Mesenchymal stem cell (in vitro differentiated cells and primary cell): ENCODE measurements at regions not wholly inside any gene's neighbourhood (a gene's known extent, or its start where the extent isn't known, plus 50 kb on each side); places are given as distances from the start of the nearest gene placed in this dataset.

Source experiments
- DNase-seq: peaks from one replicate; pipeline ENCODE4 v3.0.0-alpha.2; 2013
- H2AFZ ChIP-seq: one replicate; pipeline ENCODE4 v1.6.1; 2013; ENCODE audit warnings: low read depth, mild to moderate bottlenecking, control low read depth, inconsistent platforms, low read length, moderate library complexity
- H2AK5ac ChIP-seq: 2 replicates; pipeline ENCODE4 v1.6.1; 2013; ENCODE audit warnings: low read length, moderate library complexity, mild to moderate bottlenecking, inconsistent platforms; ENCODE audit not compliant: severe bottlenecking
- H2BK120ac ChIP-seq: one replicate; pipeline ENCODE4 v1.6.1; 2013; ENCODE audit warnings: low read depth, mild to moderate bottlenecking, inconsistent platforms, low read length, moderate library complexity
- H2BK12ac ChIP-seq, 2 experiments: one replicate each; pipeline ENCODE4 v1.6.1; 2013; ENCODE audit warnings: inconsistent platforms in 2 of 2, low read length in 2 of 2, mild to moderate bottlenecking in 2 of 2, moderate library complexity in 2 of 2, control low read depth in 1 of 2
- H2BK15ac ChIP-seq: one replicate; pipeline ENCODE4 v1.6.1; 2013; ENCODE audit warnings: mild to moderate bottlenecking, low read depth, inconsistent platforms; ENCODE audit not compliant: poor library complexity, severe bottlenecking
- H2BK5ac ChIP-seq: 2 replicates; pipeline ENCODE4 v1.6.1; 2013; ENCODE audit warnings: low read depth, mild to moderate bottlenecking, low read length, control low read depth, inconsistent platforms; ENCODE audit not compliant: poor library complexity, severe bottlenecking
- H3K14ac ChIP-seq, 2 experiments: one replicate each; pipeline ENCODE4 v1.6.1; 2013; ENCODE audit warnings: inconsistent platforms in 2 of 2, low read length in 2 of 2, control low read depth in 1 of 2, mild to moderate bottlenecking in 1 of 2, moderate library complexity in 1 of 2
- H3K18ac ChIP-seq, 2 experiments: one replicate each; pipeline ENCODE4 v1.6.1; 2013; ENCODE audit warnings: inconsistent platforms in 2 of 2, low read length in 2 of 2, control low read depth in 1 of 2, low read depth in 1 of 2, mild to moderate bottlenecking in 1 of 2
- H3K23ac ChIP-seq, 2 experiments: one replicate each; pipeline ENCODE4 v1.6.1; 2013; ENCODE audit warnings: inconsistent platforms in 2 of 2, low read length in 2 of 2, mild to moderate bottlenecking in 2 of 2, moderate library complexity in 2 of 2, control low read depth in 1 of 2
- H3K27ac ChIP-seq: 2 replicates; pipeline ENCODE4 v1.5.1; 2013; ENCODE audit warnings: mild to moderate bottlenecking, moderate library complexity, low read length, control low read depth, inconsistent platforms; ENCODE audit not compliant: poor library complexity, severe bottlenecking
- H3K27me3 ChIP-seq, 2 experiments: 2 replicates each; pipeline versions ENCODE4 v1.6.1 to v1.7.0; 2013; ENCODE audit warnings: low read length in 2 of 2, mild to moderate bottlenecking in 2 of 2, moderate library complexity in 2 of 2, control low read depth in 1 of 2, inconsistent platforms in 1 of 2; ENCODE audit not compliant: control insufficient read depth in 1 of 2, insufficient read depth in 1 of 2
- H3K36me3 ChIP-seq, 2 experiments: 2 replicates each; pipeline versions ENCODE4 v1.6.1 to v1.7.0; 2013; ENCODE audit warnings: low read length in 2 of 2, control low read depth in 1 of 2, inconsistent platforms in 1 of 2, low read depth in 1 of 2, mild to moderate bottlenecking in 1 of 2; ENCODE audit not compliant: insufficient read depth in 2 of 2, control insufficient read depth in 1 of 2
- H3K4ac ChIP-seq, 2 experiments: one replicate each; pipeline ENCODE4 v1.6.1; 2013; ENCODE audit warnings: inconsistent platforms in 2 of 2, low read length in 2 of 2, mild to moderate bottlenecking in 2 of 2, moderate library complexity in 2 of 2, control low read depth in 1 of 2, low read depth in 1 of 2
- H3K4me1 ChIP-seq: 2 replicates; pipeline ENCODE4 v1.6.1; 2013; ENCODE audit warnings: low read depth, low read length, control low read depth; ENCODE audit not compliant: control insufficient read depth, insufficient read depth
- H3K4me2 ChIP-seq: 2 replicates; pipeline ENCODE4 v1.6.1; 2013; ENCODE audit warnings: low read length, mild to moderate bottlenecking, inconsistent platforms; ENCODE audit not compliant: poor library complexity, severe bottlenecking
- H3K4me3 ChIP-seq, 2 experiments: 2 replicates each; pipeline versions ENCODE4 v1.5.1 to v1.7.0; 2013; ENCODE audit warnings: low read length in 2 of 2, mild to moderate bottlenecking in 2 of 2, control low read depth in 1 of 2, low read depth in 1 of 2; ENCODE audit not compliant: insufficient read depth in 1 of 2
- H3K79me1 ChIP-seq: replicated peaks from 2 replicates; pipeline ENCODE4 v1.6.1; 2013; ENCODE audit warnings: mild to moderate bottlenecking, control low read depth, low read length, inconsistent platforms; ENCODE audit not compliant: poor library complexity, severe bottlenecking
- H3K9ac ChIP-seq: 2 replicates; pipeline ENCODE4 v1.7.0; 2013; ENCODE audit warnings: mild to moderate bottlenecking, low read length, moderate library complexity
- H3K9me3 ChIP-seq: 2 replicates; pipeline ENCODE4 v1.7.0; 2013; ENCODE audit warnings: mild to moderate bottlenecking, low read length; ENCODE audit not compliant: control insufficient read depth
- H4K8ac ChIP-seq: one replicate; pipeline ENCODE4 v1.6.1; 2013; ENCODE audit warnings: inconsistent platforms, mild to moderate bottlenecking, low read length, moderate library complexity
- H4K91ac ChIP-seq: one replicate; pipeline ENCODE4 v1.6.1; 2013; ENCODE audit warnings: mild to moderate bottlenecking, low read length, inconsistent platforms
- WGBS: methylation state at CpG from one replicate; pipeline ENCODE4 v1.1.7; 2013; ENCODE audit warnings: mixed read lengths; 5-methylcytosine and 5-hydroxymethylcytosine counted together

DNA sequence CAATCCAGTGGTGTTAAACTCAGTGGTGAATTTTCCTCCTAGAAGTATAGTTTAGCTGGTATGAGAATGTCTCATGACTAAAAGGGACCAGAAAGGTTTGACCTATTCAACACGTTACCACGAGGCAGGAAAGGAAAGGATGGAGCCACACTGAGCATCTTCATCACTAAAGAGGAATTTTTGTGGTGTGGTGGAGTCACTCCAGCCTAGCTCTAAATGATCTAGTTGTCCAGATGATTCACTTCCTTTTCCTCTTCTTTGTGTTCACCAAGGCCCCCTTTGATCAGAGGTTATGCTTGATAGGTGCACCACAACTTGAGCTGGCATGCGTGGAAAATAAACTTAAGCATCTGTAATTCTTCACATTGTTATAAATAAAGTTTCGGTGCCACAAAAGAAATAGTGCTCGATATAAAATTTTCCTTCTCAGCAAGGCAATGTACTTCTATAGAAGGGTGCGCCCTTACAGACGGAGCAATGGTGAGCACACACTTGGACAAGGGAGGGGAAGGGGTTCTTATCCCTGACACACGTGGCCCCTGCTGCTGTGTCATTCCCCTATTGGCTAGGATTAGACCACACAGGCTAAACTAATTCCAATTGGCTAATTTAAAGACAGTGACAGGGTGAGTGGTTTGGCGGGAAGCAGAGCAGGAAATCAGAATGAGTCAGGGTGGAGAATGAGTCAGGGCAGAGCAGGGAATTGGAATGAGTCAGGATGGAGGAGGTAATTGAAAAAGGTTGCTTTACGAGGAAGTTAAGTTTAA is 254.6 kb downstream of the HS3ST3A1 start:
- H3K27me3 ChIP-seq = no peaks in the 10 kb centered on the region
- no peak overlapping the region for H2AK5ac ChIP-seq
- H3K27ac ChIP-seq = peak overlapping the region; percentile 23
- H2BK15ac ChIP-seq = no peak overlapping the region
- DNase-seq = peak; percentile 93
- H3K4ac ChIP-seq = no peak overlapping the region
- H3K9ac ChIP-seq = peak overlapping the region; percentile 83
- H3K36me3 ChIP-seq = no peaks in the 10 kb centered on the region
- no peak overlapping the region for H4K8ac ChIP-seq
- H3K79me1 ChIP-seq = no peaks in the 10 kb centered on the region
- WGBS = 16% methylated on average over 6 of the region's 10 CpGs
- H2AFZ ChIP-seq = no peak overlapping the region
- no peak overlapping the region for H3K4me2 ChIP-seq
- H3K4me1 ChIP-seq = peaks cover 2% of the 10 kb centered on the region
- H3K4me3 ChIP-seq = no peak overlapping the region
- no peak overlapping the region for H3K23ac ChIP-seq
- H2BK5ac ChIP-seq = no peak overlapping the region
- H2BK12ac ChIP-seq = no peak overlapping the region
- H3K18ac ChIP-seq = peak overlapping the region in 1 of 2 experiments; percentile 34
- H4K91ac ChIP-seq = no peak overlapping the region
- H3K14ac ChIP-seq = no peak overlapping the region
- no peaks in the 10 kb centered on the region for H3K9me3 ChIP-seq
- no peak overlapping the region for H2BK120ac ChIP-seq

DNA sequence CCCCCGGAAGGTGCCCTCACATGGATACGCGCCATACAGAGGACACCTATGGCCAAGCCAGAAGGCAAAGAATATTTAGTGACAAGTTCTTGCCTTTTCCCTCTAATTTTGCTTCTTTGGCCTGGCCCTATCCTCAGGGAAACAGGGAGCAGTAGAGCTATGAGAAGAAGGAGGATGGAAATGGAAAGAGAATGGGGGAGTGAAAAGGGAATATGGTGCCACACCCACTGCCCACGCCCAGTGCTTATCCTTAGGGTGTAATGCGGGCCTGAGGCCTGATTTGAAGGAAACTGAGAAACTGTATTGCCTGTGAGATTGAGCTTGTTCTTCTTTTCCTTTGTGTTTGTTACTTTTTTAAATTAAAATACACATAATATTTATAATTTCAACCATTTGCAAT is 255.1 kb downstream of the HS3ST3A1 start:
- H2BK12ac ChIP-seq = peak overlapping the region in 1 of 2 experiments; percentile 8
- DNase-seq = no peak
- peak overlapping the region; percentile 83 for H3K9ac ChIP-seq
- no peak overlapping the region for H3K27ac ChIP-seq
- no peak overlapping the region for H2BK15ac ChIP-seq
- no peak overlapping the region for H4K91ac ChIP-seq
- no peak overlapping the region for H3K14ac ChIP-seq
- no peak overlapping the region for H4K8ac ChIP-seq
- H2BK120ac ChIP-seq = no peak overlapping the region
- no peak overlapping the region for H2AFZ ChIP-seq
- peaks cover 2% of the 10 kb centered on the region for H3K4me1 ChIP-seq
- H3K4me2 ChIP-seq = no peak overlapping the region
- peak overlapping the region in 1 of 2 experiments; percentile 67 for H3K4ac ChIP-seq
- H3K4me3 ChIP-seq = peak overlapping the region in 1 of 2 experiments; percentile 1
- H3K18ac ChIP-seq = peak overlapping the region in 1 of 2 experiments; percentile 80
- no peaks in the 10 kb centered on the region for H3K27me3 ChIP-seq
- H3K23ac ChIP-seq = no peak overlapping the region
- H3K79me1 ChIP-seq = no peaks in the 10 kb centered on the region
- no peak overlapping the region for H2AK5ac ChIP-seq
- H3K9me3 ChIP-seq = no peaks in the 10 kb centered on the region
- H3K36me3 ChIP-seq = no peaks in the 10 kb centered on the region
- WGBS = 91% methylated on average over 3 of the region's 5 CpGs
- H2BK5ac ChIP-seq = no peak overlapping the region

GRCh38 chr17:13346081-13346533 is 255.6 kb downstream of the HS3ST3A1 start:
- DNase-seq = peak; percentile 93
- Histone ChIP-seq H2BK15ac (no peak overlapping the region), H3K23ac (no peak overlapping the region), H3K36me3 (no peaks in the 10 kb centered on the region), H3K9me3 (no peaks in the 10 kb centered on the region), H3K18ac (peak overlapping the region in 1 of 2 experiments; percentile 21), H4K8ac (no peak overlapping the region), H2BK12ac (no peak overlapping the region), H2AFZ (no peak overlapping the region), H3K14ac (no peak overlapping the region), H3K27me3 (no peaks in the 10 kb centered on the region), H3K79me1 (no peaks in the 10 kb centered on the region), H2BK120ac (no peak overlapping the region), H2AK5ac (no peak overlapping the region), H3K9ac (peak overlapping the region; percentile 83), H2BK5ac (no peak overlapping the region), H3K4me2 (no peak overlapping the region), H3K27ac (no peak overlapping the region), H3K4me1 (peaks cover 2% of the 10 kb centered on the region), H3K4me3 (peak overlapping the region in 1 of 2 experiments; percentile 1), H4K91ac (no peak overlapping the region), H3K4ac (no peak overlapping the region)
- 87% methylated on average over 1 of the region's 2 CpGs for WGBS

- H2BK12ac ChIP-seq = no peak overlapping the region
- no peak overlapping the region for H2AFZ ChIP-seq
- no peak overlapping the region for H3K23ac ChIP-seq
- H3K4me1 ChIP-seq = no peaks in the 10 kb centered on the region
- no peak overlapping the region for H3K18ac ChIP-seq
- no peak overlapping the region for H3K14ac ChIP-seq
- no peak overlapping the region for H2BK15ac ChIP-seq
- DNase-seq = no peak
- no peak overlapping the region for H2BK120ac ChIP-seq
- no peak overlapping the region for H3K27ac ChIP-seq
- H2AK5ac ChIP-seq = no peak overlapping the region
- H4K91ac ChIP-seq = no peak overlapping the region
- H3K9ac ChIP-seq = peak overlapping the region; percentile 86
- no peaks in the 10 kb centered on the region for H3K27me3 ChIP-seq
- no peaks in the 10 kb centered on the region for H3K79me1 ChIP-seq
- no peaks in the 10 kb centered on the region for H3K9me3 ChIP-seq
- H4K8ac ChIP-seq = no peak overlapping the region
- no peak overlapping the region for H3K4me2 ChIP-seq
- H3K36me3 ChIP-seq = no peaks in the 10 kb centered on the region
- H2BK5ac ChIP-seq = no peak overlapping the region
- H3K4me3 ChIP-seq = peak overlapping the region in 1 of 2 experiments; percentile 69
- H3K4ac ChIP-seq = no peak overlapping the region
- no CpG with 5 or more reads among the region's 1 CpG for WGBS
These were observed 263.3 kb downstream of the HS3ST3A1 start for GRCh38 chr17:13338421-13338820.
